Activated B cell treated with CpG ODN at 0.5 μM for 24 hours (primary cell): ENCODE measurements at regions not wholly inside any gene's neighbourhood (a gene's known extent, or its start where the extent isn't known, plus 50 kb on each side); places are given as distances from the start of the nearest gene placed in this dataset.

Source experiments
- ATAC-seq: fragments of 200-7000 bp; cut with Tn5 transposase; one replicate; pipeline ENCODE4 v1.10.0; 2021; ENCODE audit warnings: low read depth, mild to moderate bottlenecking, moderate library complexity
- CTCF ChIA-PET: fragments of 350-600 bp; sonication (Branson Sonifier 250); formaldehyde crosslinking; loops from one replicate; lab custom pipeline; 2021; ENCODE audit warnings: antibody characterized with exemption; lab: Charles Lee
- POLR2A ChIA-PET: fragments of 350-600 bp; sonication (Branson Sonifier 250); formaldehyde crosslinking; loops from one replicate; lab custom pipeline; 2021; ENCODE audit warnings: antibody characterized with exemption; lab: Charles Lee
- DNase-seq: peaks from one replicate; pipeline ENCODE4 v3.0.0; 2022
- H3K27ac Mint-ChIP-seq: one replicate; pipeline ENCODE4 v1.8.0; 2020; ENCODE audit warnings: mixed read lengths
- H3K27me3 Mint-ChIP-seq: one replicate; pipeline ENCODE4 v1.8.0; 2021; ENCODE audit warnings: mixed read lengths
- H3K36me3 Mint-ChIP-seq: one replicate; pipeline ENCODE4 v1.8.0; 2021; ENCODE audit warnings: low read depth, mixed read lengths
- H3K4me1 Mint-ChIP-seq: one replicate; pipeline ENCODE4 v1.8.0; 2021; ENCODE audit warnings: mixed read lengths
- H3K4me3 Mint-ChIP-seq: one replicate; pipeline ENCODE4 v1.8.0; 2020; ENCODE audit warnings: mild to moderate bottlenecking, mixed read lengths
- H3K9me3 Mint-ChIP-seq: one replicate; pipeline ENCODE4 v1.8.0; 2020; ENCODE audit warnings: mixed read lengths
- intact Hi-C: fragments of 100-400 bp; cut with micrococcal nuclease; formaldehyde crosslinking; loops from one replicate; pipeline ENCODE4 v1.15.1; 2024
- TF ChIP-seq, protein P1 (sequence below): fragments of 200-600 bp; IDR thresholded peaks from one replicate; pipeline ENCODE4 v1.8.0; 2022; ENCODE audit warnings: antibody characterized with exemption, mild to moderate bottlenecking

DNA sequence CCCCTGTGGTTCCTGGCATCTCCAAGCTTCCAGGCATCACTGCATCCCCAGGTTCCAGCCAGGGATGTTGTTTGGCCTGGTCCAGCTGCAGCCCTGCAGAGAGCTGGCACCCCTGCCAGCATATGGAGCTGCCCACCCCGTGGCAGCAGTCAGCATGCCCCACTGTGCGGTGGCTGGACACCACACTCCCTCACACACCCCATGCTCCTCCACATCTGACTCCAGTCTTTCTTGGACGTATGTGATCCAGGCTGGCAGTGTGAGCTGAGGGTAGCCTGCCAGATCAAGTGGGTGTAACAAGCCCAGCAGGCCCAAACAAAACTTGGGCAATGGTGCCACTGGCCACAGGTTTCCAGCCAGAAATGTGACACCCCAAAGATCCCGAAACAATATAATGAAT is 620.4 kb downstream of the RWDD3 start:
- CTCF ChIA-PET = no interaction called here
- Mint-ChIP-seq H3K9me3 (peaks cover 2% of the 10 kb centered on the region), H3K4me3 (no peak overlapping the region), H3K27ac (no peak overlapping the region), H3K4me1 (no peaks in the 10 kb centered on the region), H3K27me3 (no peaks in the 10 kb centered on the region), H3K36me3 (no peaks in the 10 kb centered on the region)
- POLR2A ChIA-PET = no interaction called here
- ATAC-seq (no peak), DNase-seq (no peak)
- TF ChIP-seq, protein P1, sequence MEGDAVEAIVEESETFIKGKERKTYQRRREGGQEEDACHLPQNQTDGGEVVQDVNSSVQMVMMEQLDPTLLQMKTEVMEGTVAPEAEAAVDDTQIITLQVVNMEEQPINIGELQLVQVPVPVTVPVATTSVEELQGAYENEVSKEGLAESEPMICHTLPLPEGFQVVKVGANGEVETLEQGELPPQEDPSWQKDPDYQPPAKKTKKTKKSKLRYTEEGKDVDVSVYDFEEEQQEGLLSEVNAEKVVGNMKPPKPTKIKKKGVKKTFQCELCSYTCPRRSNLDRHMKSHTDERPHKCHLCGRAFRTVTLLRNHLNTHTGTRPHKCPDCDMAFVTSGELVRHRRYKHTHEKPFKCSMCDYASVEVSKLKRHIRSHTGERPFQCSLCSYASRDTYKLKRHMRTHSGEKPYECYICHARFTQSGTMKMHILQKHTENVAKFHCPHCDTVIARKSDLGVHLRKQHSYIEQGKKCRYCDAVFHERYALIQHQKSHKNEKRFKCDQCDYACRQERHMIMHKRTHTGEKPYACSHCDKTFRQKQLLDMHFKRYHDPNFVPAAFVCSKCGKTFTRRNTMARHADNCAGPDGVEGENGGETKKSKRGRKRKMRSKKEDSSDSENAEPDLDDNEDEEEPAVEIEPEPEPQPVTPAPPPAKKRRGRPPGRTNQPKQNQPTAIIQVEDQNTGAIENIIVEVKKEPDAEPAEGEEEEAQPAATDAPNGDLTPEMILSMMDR = no peak
- intact Hi-C loops = no loop called here

DNA sequence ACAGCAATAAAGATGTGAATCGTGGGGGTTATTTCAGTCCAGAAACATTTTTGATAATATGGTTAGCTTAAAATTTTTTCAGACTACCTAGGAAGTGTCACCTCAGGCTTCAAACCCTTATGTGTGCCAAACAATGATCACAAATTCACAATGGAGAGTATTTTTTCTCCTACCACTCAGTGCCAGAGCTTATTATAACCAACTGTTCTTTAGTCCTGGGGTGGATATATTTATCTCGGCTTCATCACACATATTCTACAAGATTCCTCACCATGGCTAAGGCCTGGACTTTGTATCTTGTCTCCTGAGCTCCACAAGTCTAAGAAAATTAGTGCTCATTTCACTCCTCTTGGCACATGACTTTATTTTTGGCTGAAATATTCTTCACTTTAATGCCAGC is 629.1 kb downstream of the RWDD3 start:
- intact Hi-C loops = no loop called here
- TF ChIP-seq, protein P1 = no peak
- ChIA-PET POLR2A (no interaction called here), CTCF (no interaction called here)
- Mint-ChIP-seq H3K4me1 (no peaks in the 10 kb centered on the region), H3K27me3 (no peaks in the 10 kb centered on the region), H3K27ac (no peak overlapping the region), H3K4me3 (no peak overlapping the region), H3K36me3 (no peaks in the 10 kb centered on the region), H3K9me3 (peaks cover 12% of the 10 kb centered on the region)
- DNase-seq (no peak), ATAC-seq (no peak)

DNA sequence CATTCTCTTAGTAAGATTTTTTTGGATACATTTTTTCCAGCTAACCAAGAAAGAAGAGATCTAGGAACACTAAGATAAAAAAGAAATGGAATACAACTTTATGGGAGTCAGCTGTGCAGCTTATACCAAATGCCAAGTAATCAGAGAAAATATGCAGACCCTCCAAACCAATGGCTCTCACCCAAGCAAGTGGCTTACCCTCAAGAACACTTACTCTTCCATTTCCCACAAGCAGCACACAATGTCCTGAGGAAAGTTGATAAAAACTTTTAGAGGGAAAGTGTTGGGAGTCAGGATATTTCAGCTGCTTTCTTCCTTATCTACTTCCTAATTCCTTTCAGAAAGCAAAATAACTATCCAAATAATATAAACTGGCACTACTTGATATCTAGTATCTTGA is 631.8 kb downstream of the RWDD3 start:
- ChIA-PET POLR2A (no interaction called here), CTCF (no interaction called here)
- Mint-ChIP-seq H3K36me3 (no peaks in the 10 kb centered on the region), H3K4me1 (no peaks in the 10 kb centered on the region), H3K27ac (no peak overlapping the region), H3K4me3 (no peak overlapping the region), H3K9me3 (peaks cover 6% of the 10 kb centered on the region), H3K27me3 (no peaks in the 10 kb centered on the region)
- no peak for ATAC-seq
- intact Hi-C loops = no loop called here
- no peak for DNase-seq
- TF ChIP-seq, protein P1 = no peak

DNA sequence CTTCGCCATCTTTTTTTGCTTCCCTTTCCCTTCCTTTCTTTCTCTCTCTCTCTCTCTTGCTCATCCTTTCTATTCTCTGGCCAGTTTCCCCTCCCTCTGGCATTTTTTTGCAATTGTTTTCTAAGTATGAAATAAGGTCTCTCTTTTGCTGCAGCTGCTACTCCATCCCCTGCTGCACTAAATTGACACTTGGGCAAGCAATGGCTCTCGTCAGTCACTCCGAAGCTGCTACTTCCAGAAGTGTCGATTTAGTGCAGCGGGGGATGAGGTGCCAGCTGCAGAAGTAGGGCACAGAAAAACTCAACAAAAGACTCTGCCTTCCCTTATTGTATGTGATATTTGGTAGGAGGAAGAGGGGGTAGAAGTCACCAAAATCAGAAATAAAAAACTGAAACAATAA is 642.3 kb downstream of the RWDD3 start:
- CTCF ChIA-PET = no interaction called here
- Mint-ChIP-seq H3K27ac (no peak overlapping the region), H3K27me3 (no peaks in the 10 kb centered on the region), H3K9me3 (peaks cover 2% of the 10 kb centered on the region), H3K36me3 (no peaks in the 10 kb centered on the region), H3K4me3 (no peak overlapping the region), H3K4me1 (no peaks in the 10 kb centered on the region)
- intact Hi-C loops = no loop called here
- POLR2A ChIA-PET = no interaction called here
- DNase-seq (no peak), ATAC-seq (no peak)
- TF ChIP-seq, protein P1 = no peak

DNA sequence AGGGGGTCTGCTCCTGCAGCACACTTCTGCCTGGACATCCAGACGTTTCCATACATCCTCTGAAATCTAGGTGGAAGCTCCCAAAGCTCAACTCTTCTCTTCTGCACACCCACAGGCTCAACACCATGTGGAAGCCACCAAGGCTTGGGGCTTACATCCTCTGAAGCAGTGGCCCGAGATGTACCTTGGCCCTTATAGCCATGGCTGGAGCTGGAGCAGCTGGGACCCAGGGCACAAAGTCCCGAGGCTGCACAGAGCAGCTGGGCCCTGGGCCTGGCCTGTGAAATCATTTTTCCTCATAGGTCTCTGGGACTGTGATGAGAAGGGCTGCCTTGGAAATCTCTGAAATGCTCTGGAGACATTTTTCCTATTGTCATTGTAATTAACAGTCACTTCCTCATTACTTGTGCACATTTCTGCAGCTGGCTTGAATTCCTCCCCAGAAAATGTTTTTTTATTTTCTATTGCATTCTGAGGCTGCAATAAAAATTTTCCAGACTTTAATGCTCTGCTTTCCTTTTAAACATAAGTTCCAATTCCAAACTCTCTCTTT is 645.6 kb downstream of the RWDD3 start:
- no peak for DNase-seq
- intact Hi-C loops = no loop called here
- CTCF ChIA-PET = no interaction called here
- Mint-ChIP-seq H3K27ac (no peak overlapping the region), H3K4me3 (no peak overlapping the region), H3K9me3 (peaks cover 4% of the 10 kb centered on the region), H3K27me3 (no peaks in the 10 kb centered on the region), H3K36me3 (no peaks in the 10 kb centered on the region), H3K4me1 (no peaks in the 10 kb centered on the region)
- TF ChIP-seq, protein P1 = no peak
- POLR2A ChIA-PET = no interaction called here
- ATAC-seq = no peak
